SK-N-SH treated with all-trans-retinoic acid at 6 μM for 48 hours (cell line): ENCODE measurements at regions not wholly inside any gene's neighbourhood (a gene's known extent, or its start where the extent isn't known, plus 50 kb on each side); places are given as distances from the start of the nearest gene placed in this dataset.
"Not testable (repeated sequence)": the region's sequence is repeated elsewhere in the genome, so short reads cannot be mapped to it uniquely, and the experiment has no call there.

ENCODE experiments used
- ATAC-seq: fragments of 200-7000 bp; cut with Tn5 transposase; 3 replicates; pipeline ENCODE4 v1.9.1; 2020; ENCODE audit warnings: mild to moderate bottlenecking, moderate library complexity
- ARNTL ChIP-seq: fragments of 450-650 bp; formaldehyde crosslinking; IDR thresholded peaks from 2 replicates; pipeline ENCODE4 v1.5.0; 2020; ENCODE audit warnings: low read depth, mild to moderate bottlenecking, moderate library complexity, borderline replicate concordance
- CSDC2 ChIP-seq: fragments of 250-450 bp; sonication (Bioruptor Pico); IDR thresholded peaks from 2 replicates; pipeline ENCODE4 v1.5.0; 2020; ENCODE audit warnings: mild to moderate bottlenecking, moderate library complexity
- ESRRG ChIP-seq: fragments of 250-450 bp; sonication (Bioruptor Pico); IDR thresholded peaks from 2 replicates; pipeline ENCODE4 v1.6.1; 2021; ENCODE audit warnings: mild to moderate bottlenecking
- GLIS3 ChIP-seq: fragments of 250-450 bp; sonication (Bioruptor Pico); IDR thresholded peaks from 2 replicates; pipeline ENCODE4 v1.5.0; 2020; ENCODE audit warnings: mild to moderate bottlenecking, moderate library complexity
- ISL1 ChIP-seq: fragments of 250-450 bp; sonication (Bioruptor Pico); IDR thresholded peaks from 2 replicates; pipeline ENCODE4 v2.1.2; 2022; ENCODE audit warnings: mild to moderate bottlenecking, moderate library complexity
- PPARA ChIP-seq: fragments of 250-450 bp; sonication (Bioruptor Pico); IDR thresholded peaks from 2 replicates; pipeline ENCODE4 v1.5.0; 2020; ENCODE audit warnings: mild to moderate bottlenecking, borderline replicate concordance
- RARB ChIP-seq: fragments of 250-450 bp; sonication (Bioruptor Pico); IDR thresholded peaks from 2 replicates; pipeline ENCODE4 v1.8.0; 2021; ENCODE audit warnings: mild to moderate bottlenecking, moderate library complexity
- SNAI2 ChIP-seq: fragments of 250-450 bp; sonication (Bioruptor Pico); IDR thresholded peaks from 2 replicates; pipeline ENCODE4 v1.5.0; 2020; ENCODE audit warnings: mild to moderate bottlenecking, moderate library complexity
- TCF4 ChIP-seq: fragments of 250-450 bp; sonication (Bioruptor Pico); IDR thresholded peaks from 2 replicates; pipeline ENCODE4 v1.8.0; 2021; ENCODE audit warnings: mild to moderate bottlenecking, moderate library complexity, borderline replicate concordance
- TOX ChIP-seq: fragments of 250-450 bp; sonication (Bioruptor Pico); IDR thresholded peaks from 2 replicates; pipeline ENCODE4 v1.8.0; 2021; ENCODE audit warnings: mild to moderate bottlenecking, moderate library complexity, borderline replicate concordance
- ZC3H10 ChIP-seq: fragments of 250-450 bp; sonication (Bioruptor Pico); IDR thresholded peaks from 2 replicates; pipeline ENCODE4 v1.5.1; 2021; ENCODE audit warnings: mild to moderate bottlenecking, moderate library complexity
- ZFP30 ChIP-seq: fragments of 450-650 bp; formaldehyde crosslinking; IDR thresholded peaks from 2 replicates; pipeline ENCODE4 v1.5.0; 2022; ENCODE audit warnings: mild to moderate bottlenecking, moderate library complexity
- ZNF8 ChIP-seq: fragments of 450-650 bp; formaldehyde crosslinking; IDR thresholded peaks from 2 replicates; pipeline ENCODE4 v1.5.0; 2020; ENCODE audit warnings: mild to moderate bottlenecking, moderate library complexity
- TF ChIP-seq, protein P1 (sequence below): fragments of 250-450 bp; sonication (Bioruptor Pico); IDR thresholded peaks from 2 replicates; pipeline ENCODE4 v1.5.1; 2021; ENCODE audit warnings: mild to moderate bottlenecking, moderate library complexity
- TF ChIP-seq, protein P2 (sequence below): fragments of 250-450 bp; sonication (Bioruptor Pico); IDR thresholded peaks from 2 replicates; pipeline ENCODE4 v1.5.1; 2020; ENCODE audit warnings: low read depth, mild to moderate bottlenecking, moderate library complexity
- TF ChIP-seq, protein P3 (sequence below): fragments of 250-450 bp; sonication (Bioruptor Pico); IDR thresholded peaks from 2 replicates; pipeline ENCODE4 v1.5.0; 2020; ENCODE audit warnings: mild to moderate bottlenecking, moderate library complexity

DNA sequence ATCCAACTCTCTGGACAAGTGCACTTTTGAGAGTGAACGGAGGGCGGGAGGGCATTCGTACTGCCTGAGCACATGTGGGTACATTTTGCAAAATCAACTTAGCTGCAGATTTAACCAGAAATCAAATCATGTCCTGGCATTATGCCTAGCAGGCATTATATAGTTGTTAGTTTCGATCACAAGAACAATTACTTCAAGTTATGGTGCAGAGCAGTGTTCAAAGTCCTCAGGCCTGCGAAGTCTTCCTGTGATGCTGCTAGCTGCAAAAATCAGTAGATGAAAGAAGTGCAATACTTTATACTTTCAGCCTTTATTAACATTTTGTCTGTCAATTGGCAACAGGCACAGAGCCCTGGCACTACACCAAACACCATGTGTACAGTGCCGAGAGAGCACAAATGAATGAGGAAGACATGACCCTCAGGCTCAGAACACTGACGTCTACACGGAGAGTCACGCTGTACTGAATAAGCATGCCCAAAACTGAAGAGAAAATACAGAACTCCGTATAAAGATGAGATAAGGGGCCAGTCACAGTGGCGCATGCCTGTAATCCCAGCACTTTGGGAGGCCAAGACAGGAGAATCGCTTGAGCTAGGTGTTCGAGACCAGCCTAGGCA, 92.1 kb upstream of the CREB1 start:
- no peak for TF ChIP-seq ESRRG (CRISPR knock-in tag)
- no peak for TF ChIP-seq GLIS3
- peak; percentile 49; the same call in 1 of the 2 replicates for TF ChIP-seq ISL1
- TF ChIP-seq, protein P1, sequence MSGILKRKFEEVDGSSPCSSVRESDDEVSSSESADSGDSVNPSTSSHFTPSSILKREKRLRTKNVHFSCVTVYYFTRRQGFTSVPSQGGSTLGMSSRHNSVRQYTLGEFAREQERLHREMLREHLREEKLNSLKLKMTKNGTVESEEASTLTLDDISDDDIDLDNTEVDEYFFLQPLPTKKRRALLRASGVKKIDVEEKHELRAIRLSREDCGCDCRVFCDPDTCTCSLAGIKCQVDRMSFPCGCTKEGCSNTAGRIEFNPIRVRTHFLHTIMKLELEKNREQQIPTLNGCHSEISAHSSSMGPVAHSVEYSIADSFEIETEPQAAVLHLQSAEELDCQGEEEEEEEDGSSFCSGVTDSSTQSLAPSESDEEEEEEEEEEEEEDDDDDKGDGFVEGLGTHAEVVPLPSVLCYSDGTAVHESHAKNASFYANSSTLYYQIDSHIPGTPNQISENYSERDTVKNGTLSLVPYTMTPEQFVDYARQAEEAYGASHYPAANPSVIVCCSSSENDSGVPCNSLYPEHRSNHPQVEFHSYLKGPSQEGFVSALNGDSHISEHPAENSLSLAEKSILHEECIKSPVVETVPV (CRISPR knock-in tag), result no peak
- no peak for TF ChIP-seq TOX (CRISPR knock-in tag)
- TF ChIP-seq, protein P2, sequence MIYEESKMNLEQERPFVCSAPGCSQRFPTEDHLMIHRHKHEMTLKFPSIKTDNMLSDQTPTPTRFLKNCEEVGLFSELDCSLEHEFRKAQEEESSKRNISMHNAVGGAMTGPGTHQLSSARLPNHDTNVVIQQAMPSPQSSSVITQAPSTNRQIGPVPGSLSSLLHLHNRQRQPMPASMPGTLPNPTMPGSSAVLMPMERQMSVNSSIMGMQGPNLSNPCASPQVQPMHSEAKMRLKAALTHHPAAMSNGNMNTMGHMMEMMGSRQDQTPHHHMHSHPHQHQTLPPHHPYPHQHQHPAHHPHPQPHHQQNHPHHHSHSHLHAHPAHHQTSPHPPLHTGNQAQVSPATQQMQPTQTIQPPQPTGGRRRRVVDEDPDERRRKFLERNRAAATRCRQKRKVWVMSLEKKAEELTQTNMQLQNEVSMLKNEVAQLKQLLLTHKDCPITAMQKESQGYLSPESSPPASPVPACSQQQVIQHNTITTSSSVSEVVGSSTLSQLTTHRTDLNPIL (CRISPR knock-in tag), result no peak
- TF ChIP-seq ARNTL (CRISPR knock-in tag), result no peak
- no peak for TF ChIP-seq ZFP30 (CRISPR knock-in tag)
- TF ChIP-seq, protein P3, sequence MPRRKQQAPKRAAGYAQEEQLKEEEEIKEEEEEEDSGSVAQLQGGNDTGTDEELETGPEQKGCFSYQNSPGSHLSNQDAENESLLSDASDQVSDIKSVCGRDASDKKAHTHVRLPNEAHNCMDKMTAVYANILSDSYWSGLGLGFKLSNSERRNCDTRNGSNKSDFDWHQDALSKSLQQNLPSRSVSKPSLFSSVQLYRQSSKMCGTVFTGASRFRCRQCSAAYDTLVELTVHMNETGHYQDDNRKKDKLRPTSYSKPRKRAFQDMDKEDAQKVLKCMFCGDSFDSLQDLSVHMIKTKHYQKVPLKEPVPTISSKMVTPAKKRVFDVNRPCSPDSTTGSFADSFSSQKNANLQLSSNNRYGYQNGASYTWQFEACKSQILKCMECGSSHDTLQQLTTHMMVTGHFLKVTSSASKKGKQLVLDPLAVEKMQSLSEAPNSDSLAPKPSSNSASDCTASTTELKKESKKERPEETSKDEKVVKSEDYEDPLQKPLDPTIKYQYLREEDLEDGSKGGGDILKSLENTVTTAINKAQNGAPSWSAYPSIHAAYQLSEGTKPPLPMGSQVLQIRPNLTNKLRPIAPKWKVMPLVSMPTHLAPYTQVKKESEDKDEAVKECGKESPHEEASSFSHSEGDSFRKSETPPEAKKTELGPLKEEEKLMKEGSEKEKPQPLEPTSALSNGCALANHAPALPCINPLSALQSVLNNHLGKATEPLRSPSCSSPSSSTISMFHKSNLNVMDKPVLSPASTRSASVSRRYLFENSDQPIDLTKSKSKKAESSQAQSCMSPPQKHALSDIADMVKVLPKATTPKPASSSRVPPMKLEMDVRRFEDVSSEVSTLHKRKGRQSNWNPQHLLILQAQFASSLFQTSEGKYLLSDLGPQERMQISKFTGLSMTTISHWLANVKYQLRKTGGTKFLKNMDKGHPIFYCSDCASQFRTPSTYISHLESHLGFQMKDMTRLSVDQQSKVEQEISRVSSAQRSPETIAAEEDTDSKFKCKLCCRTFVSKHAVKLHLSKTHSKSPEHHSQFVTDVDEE, result 0 out of 2 replicates have a peak, but pooled peaks have one; percentile 71
- TF ChIP-seq TCF4, result peak; percentile 65
- TF ChIP-seq PPARA, result no peak
- 0 out of 2 replicates have a peak, but pooled peaks have one; percentile 1 for TF ChIP-seq RARB (CRISPR knock-in tag)
- TF ChIP-seq CSDC2 (CRISPR knock-in tag), result no peak
- peak; percentile 86 for ATAC-seq

DNA sequence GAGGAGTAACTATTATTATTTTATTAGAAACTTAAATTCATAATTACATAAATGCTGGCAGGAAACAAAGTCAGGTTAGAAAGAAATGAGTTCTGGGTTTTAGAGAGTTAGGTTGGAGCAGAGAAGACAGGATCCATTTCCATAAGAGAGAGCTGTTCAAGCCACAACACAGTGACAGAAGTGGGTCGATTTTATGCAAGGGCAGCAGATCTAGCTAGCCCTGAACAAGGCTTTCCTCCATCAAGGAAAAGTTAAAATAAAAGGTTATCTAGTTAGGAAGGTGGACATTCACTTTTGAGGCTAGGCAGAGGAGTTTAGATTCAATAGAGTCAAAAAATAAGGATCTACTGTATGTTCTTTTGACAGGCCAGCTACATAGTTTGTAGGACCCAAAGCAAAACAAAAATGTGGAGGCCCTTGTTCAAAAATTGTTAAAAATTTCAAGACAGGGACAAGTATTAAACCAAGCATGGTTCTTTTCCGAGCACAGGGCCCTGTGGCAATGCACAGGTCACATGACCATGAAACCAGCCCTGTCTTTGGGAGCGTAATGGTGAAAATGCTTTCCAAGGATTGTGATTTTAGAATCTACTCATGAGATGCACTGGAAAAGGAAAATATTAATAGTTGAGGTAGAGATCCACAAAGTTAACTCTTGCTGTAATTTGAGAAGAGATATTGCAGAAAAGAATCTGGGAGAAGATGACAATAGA, 91.2 kb upstream of the CREB1 start:
- no peak for TF ChIP-seq ARNTL (CRISPR knock-in tag)
- no peak for TF ChIP-seq RARB (CRISPR knock-in tag)
- TF ChIP-seq SNAI2, result no peak
- no peak for TF ChIP-seq ZC3H10 (CRISPR knock-in tag)
- no peak for TF ChIP-seq ZNF8 (CRISPR knock-in tag)
- no peak for TF ChIP-seq ZFP30 (CRISPR knock-in tag)
- TF ChIP-seq, protein P1 (CRISPR knock-in tag), result no peak
- ATAC-seq, result no peak

DNA sequence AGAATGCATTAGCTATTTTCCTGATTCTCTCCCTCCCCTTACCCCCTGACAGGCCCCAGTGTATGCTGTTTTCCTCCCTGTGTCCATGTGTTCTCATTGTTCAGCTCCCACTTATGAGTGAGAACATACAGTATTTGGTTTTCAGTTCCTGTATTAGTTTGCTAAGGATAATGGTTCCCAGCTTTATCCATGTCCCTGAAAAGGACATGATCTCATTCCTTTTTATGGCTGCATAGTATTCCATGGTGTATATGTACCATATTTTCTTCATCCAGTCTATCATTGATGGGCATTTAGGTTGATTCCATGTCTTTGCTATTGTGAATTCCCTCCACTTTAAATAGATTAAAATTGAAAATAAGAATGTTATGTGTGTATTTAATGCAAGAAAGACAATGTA, 89.9 kb upstream of the CREB1 start:
- not testable (repeated sequence) for ATAC-seq

DNA sequence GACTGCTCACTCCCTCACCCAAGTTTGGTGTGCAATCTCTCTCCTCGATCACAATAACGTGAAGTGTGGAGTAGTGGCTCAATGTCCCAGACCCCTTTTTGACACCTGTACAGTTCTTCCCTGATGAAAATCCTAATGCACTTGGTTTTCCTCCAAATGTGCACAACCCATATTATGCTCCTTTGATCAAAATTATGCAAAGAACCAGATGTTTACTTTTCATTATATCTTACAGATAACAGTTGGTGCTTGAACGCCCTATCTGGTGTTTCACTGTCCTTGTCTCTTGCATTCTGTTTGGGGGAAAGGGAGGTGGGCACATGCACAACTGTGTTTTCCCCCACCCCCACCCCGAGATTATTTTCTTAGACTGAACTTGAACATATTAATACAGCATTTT, 85.0 kb upstream of the CREB1 start:
- ATAC-seq, result no peak
- TF ChIP-seq, protein P3, result peak; percentile 19; the same call in 1 of the 2 replicates
- TF ChIP-seq TCF4, result peak; percentile 92
- TF ChIP-seq ZFP30 (CRISPR knock-in tag), result no peak
- TF ChIP-seq TOX (CRISPR knock-in tag), result no peak
- TF ChIP-seq, all 23 proteins: peak for 2
